Testis (tissue), 2 donors: ENCODE measurements at regions not wholly inside any gene's neighbourhood (a gene's known extent, or its start where the extent isn't known, plus 50 kb on each side); places are given as distances from the start of the nearest gene placed in this dataset.

Experiments used
- CTCF ChIP-seq, 3 experiments: fragments of 450-650 bp in 2 of 3; fragments of 200-600 bp in 1 of 3; sonication (generic) in 1 of 3; IDR thresholded peaks; one replicate each; pipeline ENCODE4 v1.5.1; 2016 to 2019; ENCODE audit warnings: antibody characterized with exemption in 3 of 3, mild to moderate bottlenecking in 2 of 3, moderate library complexity in 1 of 3
- POLR2A ChIP-seq: fragments of 450-650 bp; IDR thresholded peaks from one replicate; pipeline ENCODE4 v1.6.1; 2017; ENCODE audit warnings: antibody characterized with exemption, mild to moderate bottlenecking, moderate library complexity

GRCh38 chr12:127231371-127231770 is 1035.6 kb upstream of the TMEM132C start:
- TF ChIP-seq CTCF (IDR thresholded peaks at IDR 0.05) (no peak), POLR2A (no peak)
